WERI-Rb-1 (cell line): ENCODE measurements at regions not wholly inside any gene's neighbourhood (a gene's known extent, or its start where the extent isn't known, plus 50 kb on each side); places are given as distances from the start of the nearest gene placed in this dataset.
A peak's percentile ranks its signal among the peaks of the same experiment; 100 is the strongest.

Experiments used
- DNase-seq: peaks from one replicate; pipeline ENCODE4 v3.0.0-alpha.2; 2020
- H3K27ac ChIP-seq: fragments of 250-450 bp; sonication (Bioruptor Pico); 2 replicates; pipeline ENCODE4 v1.5.1; 2020; ENCODE audit warnings: mild to moderate bottlenecking, moderate library complexity
- H3K27me3 ChIP-seq: fragments of 250-450 bp; sonication (Bioruptor Pico); 2 replicates; pipeline ENCODE4 v1.5.1; 2021; ENCODE audit warnings: mild to moderate bottlenecking, low read depth, moderate library complexity; ENCODE audit not compliant: insufficient read depth, severe bottlenecking
- H3K36me3 ChIP-seq: fragments of 250-450 bp; sonication (Bioruptor Pico); 2 replicates; pipeline ENCODE4 v1.5.1; 2020; ENCODE audit warnings: mild to moderate bottlenecking, moderate library complexity
- H3K4me3 ChIP-seq: 2 replicates; pipeline ENCODE4 v1.5.1; 2011; ENCODE audit warnings: low read depth, mild to moderate bottlenecking, control low read depth, low read length
- H3K9me3 ChIP-seq: fragments of 250-450 bp; sonication (Bioruptor Pico); 2 replicates; pipeline ENCODE4 v1.5.1; 2021; ENCODE audit warnings: mild to moderate bottlenecking, moderate library complexity; ENCODE audit not compliant: severe bottlenecking
- TF ChIP-seq, protein P1 (sequence below): IDR thresholded peaks from 2 replicates; pipeline ENCODE4 v1.5.1; 2011; ENCODE audit warnings: low read depth, mild to moderate bottlenecking, control low read depth, inconsistent platforms, low read length

DNA sequence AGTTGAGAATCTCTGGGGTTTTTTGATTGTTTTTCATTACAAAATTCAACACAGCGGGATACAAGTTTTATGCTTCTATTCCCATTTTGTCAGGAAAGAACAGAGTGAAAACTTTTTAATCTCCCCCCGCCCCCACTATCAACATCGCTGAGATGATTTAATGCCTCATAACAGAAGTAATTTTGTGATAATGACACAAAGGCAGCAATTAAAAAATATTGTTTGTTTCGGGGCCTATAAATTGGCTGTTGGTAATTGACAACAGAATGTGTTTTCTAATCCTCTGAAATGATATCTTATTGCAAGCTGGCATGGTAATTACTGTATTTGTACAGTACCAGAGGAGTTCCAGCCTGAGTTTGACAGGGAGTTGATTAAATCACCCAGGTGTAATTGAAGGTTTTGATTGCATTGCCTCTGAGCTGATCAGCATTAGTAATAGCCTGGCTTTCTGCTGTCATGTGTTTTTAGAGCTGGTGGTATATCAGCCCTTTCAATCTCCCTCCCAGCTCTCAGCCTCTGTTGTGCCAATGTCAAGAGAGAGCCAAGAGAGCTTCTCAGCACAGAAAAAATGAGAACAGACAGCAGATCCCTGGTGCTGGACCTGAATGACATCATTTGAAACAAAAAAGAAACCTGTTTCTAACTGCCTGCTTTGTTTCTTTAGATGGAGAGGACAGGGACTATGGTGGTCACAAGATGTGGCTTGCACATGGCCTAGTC, 265.1 kb downstream of the FAM76B start:
- peak; percentile 25 for DNase-seq
- H3K4me3 ChIP-seq: no peak overlapping the region
- H3K27ac ChIP-seq: no peak overlapping the region
- H3K27me3 ChIP-seq: no peaks in the 10 kb centered on the region
- no peaks in the 10 kb centered on the region for H3K9me3 ChIP-seq
- TF ChIP-seq, protein P1, sequence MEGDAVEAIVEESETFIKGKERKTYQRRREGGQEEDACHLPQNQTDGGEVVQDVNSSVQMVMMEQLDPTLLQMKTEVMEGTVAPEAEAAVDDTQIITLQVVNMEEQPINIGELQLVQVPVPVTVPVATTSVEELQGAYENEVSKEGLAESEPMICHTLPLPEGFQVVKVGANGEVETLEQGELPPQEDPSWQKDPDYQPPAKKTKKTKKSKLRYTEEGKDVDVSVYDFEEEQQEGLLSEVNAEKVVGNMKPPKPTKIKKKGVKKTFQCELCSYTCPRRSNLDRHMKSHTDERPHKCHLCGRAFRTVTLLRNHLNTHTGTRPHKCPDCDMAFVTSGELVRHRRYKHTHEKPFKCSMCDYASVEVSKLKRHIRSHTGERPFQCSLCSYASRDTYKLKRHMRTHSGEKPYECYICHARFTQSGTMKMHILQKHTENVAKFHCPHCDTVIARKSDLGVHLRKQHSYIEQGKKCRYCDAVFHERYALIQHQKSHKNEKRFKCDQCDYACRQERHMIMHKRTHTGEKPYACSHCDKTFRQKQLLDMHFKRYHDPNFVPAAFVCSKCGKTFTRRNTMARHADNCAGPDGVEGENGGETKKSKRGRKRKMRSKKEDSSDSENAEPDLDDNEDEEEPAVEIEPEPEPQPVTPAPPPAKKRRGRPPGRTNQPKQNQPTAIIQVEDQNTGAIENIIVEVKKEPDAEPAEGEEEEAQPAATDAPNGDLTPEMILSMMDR: no peak
- H3K36me3 ChIP-seq: no peaks in the 10 kb centered on the region

DNA sequence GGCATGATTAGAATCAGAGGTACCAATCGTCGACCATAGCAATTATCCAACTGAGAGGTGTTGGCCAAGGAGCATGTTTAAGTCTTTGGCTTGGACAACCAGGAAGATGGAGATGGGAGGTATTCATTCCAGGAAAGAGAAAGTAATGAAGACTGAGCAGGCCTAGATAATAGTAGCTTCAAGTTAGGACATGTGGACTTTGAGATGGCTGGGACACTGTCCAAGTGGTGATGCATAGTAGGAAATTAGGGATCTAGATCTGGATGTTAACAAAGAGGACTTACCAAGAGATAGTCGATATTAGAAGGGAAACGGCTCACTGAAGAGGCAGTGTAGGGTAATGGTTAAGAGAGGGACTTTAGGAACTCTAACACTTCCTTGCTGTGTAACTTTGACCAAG, 266.7 kb downstream of the FAM76B start:
- H3K9me3 ChIP-seq: no peaks in the 10 kb centered on the region
- H3K36me3 ChIP-seq: no peaks in the 10 kb centered on the region
- TF ChIP-seq, protein P1: no peak
- no peak for DNase-seq
- H3K27me3 ChIP-seq: no peaks in the 10 kb centered on the region
- H3K27ac ChIP-seq: no peak overlapping the region
- H3K4me3 ChIP-seq: no peak overlapping the region

DNA sequence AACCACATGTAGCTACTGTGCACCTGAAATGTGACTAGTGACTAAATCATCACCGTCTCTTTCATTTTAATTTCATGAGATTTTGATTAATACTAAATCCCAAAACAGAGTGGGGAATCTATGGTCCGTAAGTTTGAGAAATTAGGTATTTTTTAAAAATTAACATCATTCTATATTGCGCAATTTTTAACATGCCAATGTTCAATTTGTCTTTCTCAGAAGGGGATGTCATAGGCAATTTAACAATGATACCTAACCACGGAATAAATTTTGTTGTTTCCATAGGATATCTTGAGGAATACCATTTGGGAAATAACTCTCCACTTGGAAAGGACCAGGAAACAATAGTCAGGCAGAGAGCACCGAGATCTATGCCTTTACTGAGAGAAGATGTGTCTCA, 267.7 kb downstream of the FAM76B start:
- H3K9me3 ChIP-seq: no peaks in the 10 kb centered on the region

DNA sequence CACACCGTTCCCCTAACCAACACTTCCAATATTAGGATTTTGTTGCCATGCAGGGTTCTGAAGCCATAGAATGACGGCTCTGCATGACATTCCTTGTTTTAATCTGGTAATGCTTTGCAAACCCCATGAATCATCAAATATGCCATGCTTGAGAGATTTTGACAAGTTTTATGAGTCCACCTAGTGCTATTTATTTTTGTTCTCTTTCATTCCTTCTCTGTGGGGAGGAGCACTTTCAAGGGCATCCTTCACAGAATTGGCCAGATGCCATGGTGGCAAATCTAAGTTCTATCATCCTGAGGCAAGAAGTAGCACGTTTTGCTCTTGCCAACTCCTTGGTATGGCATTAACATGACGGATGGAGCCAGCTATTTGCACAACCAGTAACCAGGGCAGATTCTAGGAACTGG, 268.4 kb downstream of the FAM76B start:
- Histone ChIP-seq H3K27me3 (no peaks in the 10 kb centered on the region), H3K9me3 (no peaks in the 10 kb centered on the region), H3K4me3 (no peak overlapping the region), H3K36me3 (no peaks in the 10 kb centered on the region), H3K27ac (no peak overlapping the region)
- TF ChIP-seq, protein P1: no peak
- DNase-seq: no peak

More for the DNA sequence above, 267.7 kb downstream of the FAM76B start:
- Histone ChIP-seq H3K36me3 (no peaks in the 10 kb centered on the region), H3K4me3 (no peak overlapping the region), H3K27ac (no peak overlapping the region), H3K27me3 (no peaks in the 10 kb centered on the region)
- TF ChIP-seq, protein P1: no peak
- no peak for DNase-seq

DNA sequence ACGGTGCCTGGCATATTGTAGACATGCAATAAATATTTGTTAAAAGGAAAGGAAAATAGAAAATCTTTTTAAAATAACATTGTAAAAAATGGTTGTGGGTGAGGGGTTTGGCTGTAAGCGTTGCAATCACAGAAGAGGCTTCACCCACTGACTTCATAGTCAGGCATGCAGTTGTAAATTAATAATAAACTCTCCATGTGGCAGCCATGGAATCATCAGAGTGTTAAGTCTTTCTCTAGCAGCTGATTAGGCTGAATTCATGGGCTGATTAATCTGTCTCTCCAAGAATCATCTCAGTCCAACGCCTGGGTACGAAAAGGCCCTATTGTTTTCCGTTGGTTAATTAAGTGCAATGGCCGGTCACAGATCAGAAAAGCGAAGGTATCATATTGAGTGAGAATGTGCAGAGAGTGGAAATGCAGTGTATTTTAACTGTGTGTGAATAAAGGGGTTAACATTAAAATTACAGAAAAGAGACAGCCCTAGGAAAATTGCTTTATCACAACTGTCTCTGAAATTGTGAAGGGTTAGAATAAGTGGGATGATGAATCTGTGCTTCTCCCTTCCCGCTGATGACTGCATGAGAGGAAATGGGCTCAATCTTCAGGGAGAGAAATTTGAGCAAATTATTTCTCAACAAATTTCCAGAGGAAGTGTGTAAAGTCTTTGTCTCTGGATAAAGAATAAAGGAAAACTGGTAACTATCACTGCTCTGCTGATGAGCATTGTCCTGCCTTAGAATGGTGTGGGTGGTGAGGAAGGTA, 269.0 kb downstream of the FAM76B start:
- Histone ChIP-seq H3K27ac (no peak overlapping the region), H3K27me3 (no peaks in the 10 kb centered on the region), H3K36me3 (no peaks in the 10 kb centered on the region), H3K9me3 (no peaks in the 10 kb centered on the region), H3K4me3 (no peak overlapping the region)
- DNase-seq: no peak
- TF ChIP-seq, protein P1: no peak
